Fibroblast of skin of right quadriceps (primary cell): ENCODE measurements at regions not wholly inside any gene's neighbourhood (a gene's known extent, or its start where the extent isn't known, plus 50 kb on each side); places are given as distances from the start of the nearest gene placed in this dataset.
A peak's percentile ranks its signal among the peaks of the same experiment; 100 is the strongest.
"Not testable (repeated sequence)": the region's sequence is repeated elsewhere in the genome, so short reads cannot be mapped to it uniquely, and the experiment has no call there.

Source experiments
- DNase-seq: peaks from one replicate; pipeline ENCODE4 v3.0.0-alpha.2; 2013

- DNase-seq, result no peak
These were observed 50.9 kb upstream of the OSTN start for GRCh38 chr3:191148131-191148530.

- no peak for DNase-seq
These were observed 55.8 kb upstream of the OSTN start for GRCh38 chr3:191143224-191143623.

- peak; percentile 85 for DNase-seq
These were observed 57.3 kb upstream of the OSTN start for GRCh38 chr3:191141728-191142127.

- peak; percentile 47 for DNase-seq
These were observed 59.3 kb upstream of the OSTN start for GRCh38 chr3:191139736-191140135.

- DNase-seq, result no peak
These were observed 60.1 kb upstream of the OSTN start for GRCh38 chr3:191138937-191139336.

- no peak for DNase-seq
These were observed 61.3 kb upstream of the OSTN start for GRCh38 chr3:191137708-191138107.

- DNase-seq, result peak; percentile 7
These were observed 62.7 kb upstream of the OSTN start for GRCh38 chr3:191136347-191136746.

- DNase-seq, result no peak
These were observed 63.9 kb upstream of the OSTN start for GRCh38 chr3:191135175-191135574.

- no peak for DNase-seq
These were observed 65.7 kb upstream of the OSTN start for GRCh38 chr3:191133359-191133758.

- DNase-seq, result no peak
These were observed 67.7 kb upstream of the OSTN start for GRCh38 chr3:191131305-191131704.

GRCh38 chr3:191124891-191125290 is 74.2 kb upstream of the OSTN start:
- DNase-seq, result not testable (repeated sequence)

GRCh38 chr3:191123946-191124345 is 75.1 kb upstream of the OSTN start:
- DNase-seq, result no peak

GRCh38 chr3:191123231-191123630 is 75.8 kb upstream of the OSTN start:
- no peak for DNase-seq

- no peak for DNase-seq
These were observed 78.4 kb upstream of the OSTN start for GRCh38 chr3:191120447-191121298.

GRCh38 chr3:191119415-191120295 is 79.4 kb upstream of the OSTN start:
- no peak for DNase-seq

GRCh38 chr3:191111722-191112121 is 87.3 kb upstream of the OSTN start:
- DNase-seq, result no peak

- no peak for DNase-seq
These were observed 93.6 kb upstream of the OSTN start for GRCh38 chr3:191105418-191105817.

GRCh38 chr3:191100516-191100915 is 98.5 kb upstream of the OSTN start:
- no peak for DNase-seq

- DNase-seq, result peak; percentile 82
These were observed 104.8 kb upstream of the OSTN start for GRCh38 chr3:191094057-191094845.

- DNase-seq, result no peak
These were observed 111.7 kb upstream of the OSTN start for GRCh38 chr3:191087391-191087790.

- DNase-seq, result peak; percentile 28
These were observed 114.0 kb upstream of the OSTN start for GRCh38 chr3:191085091-191085490.

GRCh38 chr3:191078913-191079312 is 120.1 kb upstream of the OSTN start:
- DNase-seq, result not testable (repeated sequence)
